WTC11 (cell line): ENCODE measurements at regions not wholly inside any gene's neighbourhood (a gene's known extent, or its start where the extent isn't known, plus 50 kb on each side); places are given as distances from the start of the nearest gene placed in this dataset.
A peak's percentile ranks its signal among the peaks of the same experiment; 100 is the strongest.

Experiments used
- ATAC-seq: fragments of 200-7000 bp; cut with Tn5 transposase; 2 replicates; pipeline ENCODE4 v1.10.0; 2021; ENCODE audit warnings: mild to moderate bottlenecking, moderate library complexity
- CTCF ChIA-PET: fragments of 300-600 bp; sonication (Branson Sonifier 250); formaldehyde crosslinking; loops from one replicate; lab custom pipeline; 2021; ENCODE audit warnings: antibody characterized with exemption; lab: Charles Lee
- POLR2A ChIA-PET: fragments of 350-600 bp; sonication (Branson Sonifier 250); formaldehyde crosslinking; loops from one replicate; lab custom pipeline; 2021; ENCODE audit warnings: antibody characterized with exemption; lab: Charles Lee
- DNase-seq: peaks from one replicate; pipeline ENCODE4 v3.0.0; 2021; ENCODE audit warnings: low spot score
- H3K27ac Mint-ChIP-seq: 2 replicates; pipeline ENCODE4 v1.8.0; 2021; ENCODE audit warnings: mixed read lengths
- H3K27me3 Mint-ChIP-seq: 2 replicates; pipeline ENCODE4 v1.8.0; 2021; ENCODE audit warnings: low read depth, mild to moderate bottlenecking, moderate library complexity, mixed read lengths
- H3K36me3 Mint-ChIP-seq: 2 replicates; pipeline ENCODE4 v1.8.0; 2021; ENCODE audit warnings: mixed read lengths
- H3K4me1 Mint-ChIP-seq: 2 replicates; pipeline ENCODE4 v1.8.0; 2022; ENCODE audit warnings: mixed read lengths
- H3K4me3 Mint-ChIP-seq: 2 replicates; pipeline ENCODE4 v1.8.0; 2021; ENCODE audit warnings: mild to moderate bottlenecking, moderate library complexity, mixed read lengths
- H3K9me3 Mint-ChIP-seq: 2 replicates; pipeline ENCODE4 v1.8.0; 2021; ENCODE audit warnings: mixed read lengths
- ATF1 ChIP-seq: sonication (generic); formaldehyde crosslinking; IDR thresholded peaks from 2 replicates; pipeline ENCODE4 v1.8.1; 2023; ENCODE audit warnings: mild to moderate bottlenecking, moderate library complexity, missing genetic modification reagents
- FOXP1 ChIP-seq: sonication (generic); formaldehyde crosslinking; IDR thresholded peaks from 2 replicates; pipeline ENCODE4 v1.8.0; 2022; ENCODE audit warnings: missing genetic modification reagents, mild to moderate bottlenecking, moderate library complexity, borderline replicate concordance
- OVOL2 ChIP-seq: fragments of 250-450 bp; sonication (Bioruptor Pico); IDR thresholded peaks from 2 replicates; pipeline ENCODE4 v1.9.0; 2021; ENCODE audit warnings: mild to moderate bottlenecking, borderline replicate concordance
- RELA ChIP-seq: sonication (generic); formaldehyde crosslinking; IDR thresholded peaks from 2 replicates; pipeline ENCODE4 v1.8.1; 2022; ENCODE audit warnings: missing genetic modification reagents, mild to moderate bottlenecking, borderline replicate concordance
- RORB ChIP-seq: fragments of 250-450 bp; sonication (Bioruptor Pico); IDR thresholded peaks from 2 replicates; pipeline ENCODE4 v1.9.0; 2021; ENCODE audit warnings: mild to moderate bottlenecking
- TP53 ChIP-seq: sonication (generic); formaldehyde crosslinking; IDR thresholded peaks from 2 replicates; pipeline ENCODE4 v1.8.1; 2023; ENCODE audit warnings: mild to moderate bottlenecking, missing genetic modification reagents
- ZNF232 ChIP-seq: sonication (generic); formaldehyde crosslinking; IDR thresholded peaks from 2 replicates; pipeline ENCODE4 v1.8.0; 2022; ENCODE audit warnings: mild to moderate bottlenecking, missing genetic modification reagents
- TF ChIP-seq, protein P1 (sequence below): sonication (generic); formaldehyde crosslinking; IDR thresholded peaks from 2 replicates; pipeline ENCODE4 v1.8.1; 2022; ENCODE audit warnings: mild to moderate bottlenecking, missing genetic modification reagents, moderate library complexity, borderline replicate concordance
- TF ChIP-seq, protein P2 (sequence below): fragments of 250-450 bp; sonication (Bioruptor Pico); conservative IDR thresholded peaks from 2 replicates; pipeline ENCODE4 v1.9.0; 2021; ENCODE audit warnings: mild to moderate bottlenecking
- TF ChIP-seq, protein P3 (sequence below): fragments of 250-450 bp; sonication (Bioruptor Pico); IDR thresholded peaks from 2 replicates; pipeline ENCODE4 v1.8.0; 2021; ENCODE audit warnings: mild to moderate bottlenecking
- TF ChIP-seq, protein P4 (sequence below): sonication (generic); formaldehyde crosslinking; IDR thresholded peaks from 2 replicates; pipeline ENCODE4 v1.8.0; 2022; ENCODE audit warnings: mild to moderate bottlenecking, missing genetic modification reagents
- TF ChIP-seq, protein P5 (sequence below): sonication (generic); formaldehyde crosslinking; conservative IDR thresholded peaks from 2 replicates; pipeline ENCODE4 v1.8.1; 2022; ENCODE audit warnings: mild to moderate bottlenecking, missing genetic modification reagents
- TF ChIP-seq, protein P6 (sequence below): fragments of 250-450 bp; sonication (Bioruptor Pico); IDR thresholded peaks from 2 replicates; pipeline ENCODE4 v1.9.0; 2021; ENCODE audit warnings: mild to moderate bottlenecking, borderline replicate concordance
- TF ChIP-seq, protein P7 (sequence below): sonication (generic); formaldehyde crosslinking; IDR thresholded peaks from 2 replicates; pipeline ENCODE4 v1.8.1; 2022; ENCODE audit warnings: low read depth, missing genetic modification reagents, borderline replicate concordance

DNA sequence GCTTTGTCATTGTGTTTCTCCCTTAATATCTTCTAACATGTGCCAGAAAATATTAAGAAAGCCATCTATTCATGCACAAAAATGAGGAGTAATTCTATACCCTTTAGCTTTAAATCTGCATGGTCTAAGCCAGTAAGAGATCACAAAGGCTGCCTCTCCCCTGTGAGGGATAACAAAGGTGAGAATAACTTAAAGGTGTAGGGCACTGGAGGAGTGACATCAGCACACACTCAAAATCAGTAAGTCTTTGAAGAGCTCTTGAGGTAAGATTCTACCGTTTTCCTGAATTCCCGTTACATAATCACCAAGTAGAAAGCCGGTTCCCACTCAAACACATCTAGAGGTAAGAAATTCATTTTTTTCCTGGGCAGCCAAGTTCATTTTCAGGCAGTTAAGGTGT is 123.9 kb upstream of the SULT1C3 start:
- Mint-ChIP-seq H3K36me3 (peaks cover 10% of the 10 kb centered on the region), H3K4me1 (peaks cover 22% of the 10 kb centered on the region), H3K4me3 (no peak overlapping the region), H3K27ac (no peak overlapping the region), H3K27me3 (peaks cover 3% of the 10 kb centered on the region; the same call in 1 of the 2 replicates), H3K9me3 (peaks cover 23% of the 10 kb centered on the region)
- CTCF ChIA-PET: interaction anchor here (0.8 kb wide), 1 partner anchor 54 kb away, joined by 3 read pairs; no protein-coding TSS in a partner anchor
- ATAC-seq (peak; percentile 30; the same call in 1 of the 2 replicates), DNase-seq (no peak)
- TF ChIP-seq, protein P1, sequence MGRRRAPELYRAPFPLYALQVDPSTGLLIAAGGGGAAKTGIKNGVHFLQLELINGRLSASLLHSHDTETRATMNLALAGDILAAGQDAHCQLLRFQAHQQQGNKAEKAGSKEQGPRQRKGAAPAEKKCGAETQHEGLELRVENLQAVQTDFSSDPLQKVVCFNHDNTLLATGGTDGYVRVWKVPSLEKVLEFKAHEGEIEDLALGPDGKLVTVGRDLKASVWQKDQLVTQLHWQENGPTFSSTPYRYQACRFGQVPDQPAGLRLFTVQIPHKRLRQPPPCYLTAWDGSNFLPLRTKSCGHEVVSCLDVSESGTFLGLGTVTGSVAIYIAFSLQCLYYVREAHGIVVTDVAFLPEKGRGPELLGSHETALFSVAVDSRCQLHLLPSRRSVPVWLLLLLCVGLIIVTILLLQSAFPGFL (CRISPR knock-in tag): no peak
- TF ChIP-seq, protein P2, sequence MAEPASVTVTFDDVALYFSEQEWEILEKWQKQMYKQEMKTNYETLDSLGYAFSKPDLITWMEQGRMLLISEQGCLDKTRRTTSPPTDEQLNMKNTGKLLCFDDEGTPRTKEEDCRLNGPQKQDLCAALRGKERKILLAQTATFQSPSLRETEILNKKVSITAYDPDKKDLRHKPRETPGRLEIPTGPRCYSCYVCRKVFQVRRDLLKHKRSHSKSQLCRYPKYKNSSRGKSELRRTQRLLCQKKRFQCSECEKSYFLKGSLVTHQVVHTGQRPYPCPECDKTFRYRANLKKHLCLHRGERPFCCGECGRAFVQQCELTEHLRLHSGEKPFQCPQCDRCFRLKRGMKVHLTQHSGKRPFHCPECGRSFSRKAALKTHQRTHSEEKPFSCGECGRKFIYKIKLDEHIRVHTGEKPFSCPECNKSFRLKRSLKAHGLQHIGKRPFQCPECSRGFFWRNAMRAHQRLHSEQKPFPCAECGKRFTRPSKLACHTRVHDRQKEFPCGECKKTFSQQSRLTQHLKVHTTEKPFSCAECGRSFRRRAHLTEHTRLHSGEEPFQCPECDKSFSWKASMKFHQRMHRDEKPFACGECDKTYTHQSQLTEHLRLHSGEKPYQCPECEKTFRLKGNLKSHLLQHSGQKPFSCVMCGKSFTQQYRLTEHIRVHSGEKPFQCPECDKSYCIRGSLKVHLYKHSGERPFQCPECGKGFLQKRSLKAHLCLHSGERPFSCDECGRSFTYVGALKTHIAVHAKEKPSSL (CRISPR knock-in tag): no peak
- POLR2A ChIA-PET: no interaction called here

DNA sequence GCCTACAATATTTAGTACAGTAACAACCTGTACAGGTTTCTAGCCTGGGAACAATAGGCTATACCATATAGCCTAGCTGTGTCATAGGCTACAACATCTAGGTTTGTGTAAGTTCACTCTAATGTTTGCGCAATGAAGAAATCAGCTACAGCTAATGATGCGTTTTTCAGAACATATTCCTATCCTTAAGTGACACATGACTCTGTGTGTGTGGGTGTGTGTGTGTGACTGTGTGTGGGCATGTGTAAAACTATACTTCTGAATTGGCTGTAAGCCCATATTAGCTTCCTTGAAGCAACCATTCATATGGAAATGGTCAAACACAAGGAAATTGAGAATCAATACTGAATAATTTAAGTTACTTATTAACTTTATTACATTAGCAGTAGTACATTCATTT is 120.8 kb upstream of the SULT1C3 start:
- no peak overlapping the region for H3K4me3 Mint-ChIP-seq
- ATAC-seq (no peak), DNase-seq (no peak)
- H3K4me1 Mint-ChIP-seq: peaks cover 7% of the 10 kb centered on the region
- peaks cover 1% of the 10 kb centered on the region; the same call in 1 of the 2 replicates for H3K36me3 Mint-ChIP-seq
- H3K27ac Mint-ChIP-seq: no peak overlapping the region
- peaks cover 2% of the 10 kb centered on the region for H3K9me3 Mint-ChIP-seq
- POLR2A ChIA-PET: no interaction called here
- TF ChIP-seq, protein P3, sequence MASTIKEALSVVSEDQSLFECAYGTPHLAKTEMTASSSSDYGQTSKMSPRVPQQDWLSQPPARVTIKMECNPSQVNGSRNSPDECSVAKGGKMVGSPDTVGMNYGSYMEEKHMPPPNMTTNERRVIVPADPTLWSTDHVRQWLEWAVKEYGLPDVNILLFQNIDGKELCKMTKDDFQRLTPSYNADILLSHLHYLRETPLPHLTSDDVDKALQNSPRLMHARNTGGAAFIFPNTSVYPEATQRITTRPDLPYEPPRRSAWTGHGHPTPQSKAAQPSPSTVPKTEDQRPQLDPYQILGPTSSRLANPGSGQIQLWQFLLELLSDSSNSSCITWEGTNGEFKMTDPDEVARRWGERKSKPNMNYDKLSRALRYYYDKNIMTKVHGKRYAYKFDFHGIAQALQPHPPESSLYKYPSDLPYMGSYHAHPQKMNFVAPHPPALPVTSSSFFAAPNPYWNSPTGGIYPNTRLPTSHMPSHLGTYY (CRISPR knock-in tag): no peak
- no peak for TF ChIP-seq RORB (CRISPR knock-in tag)
- no peak for TF ChIP-seq TP53 (CRISPR knock-in tag)
- no peak for TF ChIP-seq ZNF232 (CRISPR knock-in tag)
- TF ChIP-seq RELA (CRISPR knock-in tag): no peak
- TF ChIP-seq, protein P4, sequence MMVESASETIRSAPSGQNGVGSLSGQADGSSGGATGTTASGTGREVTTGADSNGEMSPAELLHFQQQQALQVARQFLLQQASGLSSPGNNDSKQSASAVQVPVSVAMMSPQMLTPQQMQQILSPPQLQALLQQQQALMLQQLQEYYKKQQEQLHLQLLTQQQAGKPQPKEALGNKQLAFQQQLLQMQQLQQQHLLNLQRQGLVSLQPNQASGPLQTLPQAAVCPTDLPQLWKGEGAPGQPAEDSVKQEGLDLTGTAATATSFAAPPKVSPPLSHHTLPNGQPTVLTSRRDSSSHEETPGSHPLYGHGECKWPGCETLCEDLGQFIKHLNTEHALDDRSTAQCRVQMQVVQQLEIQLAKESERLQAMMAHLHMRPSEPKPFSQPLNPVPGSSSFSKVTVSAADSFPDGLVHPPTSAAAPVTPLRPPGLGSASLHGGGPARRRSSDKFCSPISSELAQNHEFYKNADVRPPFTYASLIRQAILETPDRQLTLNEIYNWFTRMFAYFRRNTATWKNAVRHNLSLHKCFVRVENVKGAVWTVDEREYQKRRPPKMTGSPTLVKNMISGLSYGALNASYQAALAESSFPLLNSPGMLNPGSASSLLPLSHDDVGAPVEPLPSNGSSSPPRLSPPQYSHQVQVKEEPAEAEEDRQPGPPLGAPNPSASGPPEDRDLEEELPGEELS: no peak
- TF ChIP-seq, protein P5, sequence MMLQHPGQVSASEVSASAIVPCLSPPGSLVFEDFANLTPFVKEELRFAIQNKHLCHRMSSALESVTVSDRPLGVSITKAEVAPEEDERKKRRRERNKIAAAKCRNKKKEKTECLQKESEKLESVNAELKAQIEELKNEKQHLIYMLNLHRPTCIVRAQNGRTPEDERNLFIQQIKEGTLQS (CRISPR knock-in tag): no peak
- no peak for TF ChIP-seq FOXP1 (CRISPR knock-in tag)
- TF ChIP-seq, protein P6, sequence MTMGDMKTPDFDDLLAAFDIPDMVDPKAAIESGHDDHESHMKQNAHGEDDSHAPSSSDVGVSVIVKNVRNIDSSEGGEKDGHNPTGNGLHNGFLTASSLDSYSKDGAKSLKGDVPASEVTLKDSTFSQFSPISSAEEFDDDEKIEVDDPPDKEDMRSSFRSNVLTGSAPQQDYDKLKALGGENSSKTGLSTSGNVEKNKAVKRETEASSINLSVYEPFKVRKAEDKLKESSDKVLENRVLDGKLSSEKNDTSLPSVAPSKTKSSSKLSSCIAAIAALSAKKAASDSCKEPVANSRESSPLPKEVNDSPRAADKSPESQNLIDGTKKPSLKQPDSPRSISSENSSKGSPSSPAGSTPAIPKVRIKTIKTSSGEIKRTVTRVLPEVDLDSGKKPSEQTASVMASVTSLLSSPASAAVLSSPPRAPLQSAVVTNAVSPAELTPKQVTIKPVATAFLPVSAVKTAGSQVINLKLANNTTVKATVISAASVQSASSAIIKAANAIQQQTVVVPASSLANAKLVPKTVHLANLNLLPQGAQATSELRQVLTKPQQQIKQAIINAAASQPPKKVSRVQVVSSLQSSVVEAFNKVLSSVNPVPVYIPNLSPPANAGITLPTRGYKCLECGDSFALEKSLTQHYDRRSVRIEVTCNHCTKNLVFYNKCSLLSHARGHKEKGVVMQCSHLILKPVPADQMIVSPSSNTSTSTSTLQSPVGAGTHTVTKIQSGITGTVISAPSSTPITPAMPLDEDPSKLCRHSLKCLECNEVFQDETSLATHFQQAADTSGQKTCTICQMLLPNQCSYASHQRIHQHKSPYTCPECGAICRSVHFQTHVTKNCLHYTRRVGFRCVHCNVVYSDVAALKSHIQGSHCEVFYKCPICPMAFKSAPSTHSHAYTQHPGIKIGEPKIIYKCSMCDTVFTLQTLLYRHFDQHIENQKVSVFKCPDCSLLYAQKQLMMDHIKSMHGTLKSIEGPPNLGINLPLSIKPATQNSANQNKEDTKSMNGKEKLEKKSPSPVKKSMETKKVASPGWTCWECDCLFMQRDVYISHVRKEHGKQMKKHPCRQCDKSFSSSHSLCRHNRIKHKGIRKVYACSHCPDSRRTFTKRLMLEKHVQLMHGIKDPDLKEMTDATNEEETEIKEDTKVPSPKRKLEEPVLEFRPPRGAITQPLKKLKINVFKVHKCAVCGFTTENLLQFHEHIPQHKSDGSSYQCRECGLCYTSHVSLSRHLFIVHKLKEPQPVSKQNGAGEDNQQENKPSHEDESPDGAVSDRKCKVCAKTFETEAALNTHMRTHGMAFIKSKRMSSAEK (CRISPR knock-in tag): no peak
- TF ChIP-seq ATF1 (CRISPR knock-in tag): no peak
- no peak for TF ChIP-seq OVOL2
- TF ChIP-seq, protein P7, sequence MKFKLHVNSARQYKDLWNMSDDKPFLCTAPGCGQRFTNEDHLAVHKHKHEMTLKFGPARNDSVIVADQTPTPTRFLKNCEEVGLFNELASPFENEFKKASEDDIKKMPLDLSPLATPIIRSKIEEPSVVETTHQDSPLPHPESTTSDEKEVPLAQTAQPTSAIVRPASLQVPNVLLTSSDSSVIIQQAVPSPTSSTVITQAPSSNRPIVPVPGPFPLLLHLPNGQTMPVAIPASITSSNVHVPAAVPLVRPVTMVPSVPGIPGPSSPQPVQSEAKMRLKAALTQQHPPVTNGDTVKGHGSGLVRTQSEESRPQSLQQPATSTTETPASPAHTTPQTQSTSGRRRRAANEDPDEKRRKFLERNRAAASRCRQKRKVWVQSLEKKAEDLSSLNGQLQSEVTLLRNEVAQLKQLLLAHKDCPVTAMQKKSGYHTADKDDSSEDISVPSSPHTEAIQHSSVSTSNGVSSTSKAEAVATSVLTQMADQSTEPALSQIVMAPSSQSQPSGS (CRISPR knock-in tag): no peak
- CTCF ChIA-PET: no interaction called here
- no peaks in the 10 kb centered on the region for H3K27me3 Mint-ChIP-seq
